Endodermal cell (in vitro differentiated cells): ENCODE measurements at regions not wholly inside any gene's neighbourhood (a gene's known extent, or its start where the extent isn't known, plus 50 kb on each side); places are given as distances from the start of the nearest gene placed in this dataset.
"Not testable (repeated sequence)": the region's sequence is repeated elsewhere in the genome, so short reads cannot be mapped to it uniquely, and the experiment has no call there.

Experiments
- DNase-seq: peaks from one replicate; pipeline ENCODE4 v3.0.0-alpha.2; 2017
- H3K27ac ChIP-seq: 2 replicates; pipeline ENCODE4 v1.5.1; 2013; ENCODE audit warnings: mild to moderate bottlenecking, low read depth, low read length, moderate library complexity
- H3K27me3 ChIP-seq: 2 replicates; pipeline ENCODE4 v1.6.1; 2013; ENCODE audit warnings: mild to moderate bottlenecking, low read length, moderate library complexity; ENCODE audit not compliant: insufficient read depth, control insufficient read depth, poor library complexity, severe bottlenecking
- H3K36me3 ChIP-seq: 2 replicates; pipeline ENCODE4 v1.7.0; 2013; ENCODE audit warnings: mild to moderate bottlenecking, low read length, moderate library complexity; ENCODE audit not compliant: control insufficient read depth, insufficient read depth
- H3K4me1 ChIP-seq: one replicate; pipeline ENCODE4 v1.7.0; 2013; ENCODE audit warnings: low read length; ENCODE audit not compliant: control insufficient read depth, insufficient read depth
- H3K4me3 ChIP-seq: 2 replicates; pipeline ENCODE4 v1.5.1; 2013; ENCODE audit warnings: mild to moderate bottlenecking, low read length, moderate library complexity
- H3K9ac ChIP-seq: 2 replicates; pipeline ENCODE4 v1.6.1; 2013; ENCODE audit warnings: mild to moderate bottlenecking, low read length, moderate library complexity; ENCODE audit not compliant: poor library complexity, severe bottlenecking; ENCODE audit errors: extremely low read depth
- H3K9me3 ChIP-seq: 2 replicates; pipeline ENCODE4 v1.6.1; 2013; ENCODE audit warnings: mild to moderate bottlenecking, low read length, moderate library complexity; ENCODE audit not compliant: control insufficient read depth
- H3K27ac Mint-ChIP-seq: 2 replicates; pipeline ENCODE4 v1.8.0; 2020; ENCODE audit warnings: mixed read lengths
- H3K27me3 Mint-ChIP-seq: 2 replicates; pipeline ENCODE4 v1.8.0; 2021; ENCODE audit warnings: mild to moderate bottlenecking, mixed read lengths; ENCODE audit not compliant: insufficient read depth
- H3K36me3 Mint-ChIP-seq: 2 replicates; pipeline ENCODE4 v1.8.0; 2020; ENCODE audit warnings: low read depth, mixed read lengths
- H3K4me1 Mint-ChIP-seq: 2 replicates; pipeline ENCODE4 v1.8.0; 2020; ENCODE audit warnings: mixed read lengths
- H3K4me3 Mint-ChIP-seq: 2 replicates; pipeline ENCODE4 v1.8.0; 2020; ENCODE audit warnings: mild to moderate bottlenecking, moderate library complexity, mixed read lengths
- H3K9me3 Mint-ChIP-seq: 2 replicates; pipeline ENCODE4 v1.8.0; 2020; ENCODE audit warnings: mild to moderate bottlenecking, mixed read lengths
- CTCF ChIP-seq: fragments of 200-600 bp; sonication (generic); conservative IDR thresholded peaks from 2 replicates; pipeline ENCODE4 v1.5.0; 2021; ENCODE audit warnings: antibody characterized with exemption, mild to moderate bottlenecking
- WGBS, 2 experiments: methylation state at CpG; one replicate each; pipeline versions ENCODE4 v1.1.5 to v1.1.7; 2013; ENCODE audit warnings: missing lambda C conversion rate in 2 of 2, mixed read lengths in 1 of 2; ENCODE audit not compliant: insufficient coverage in 1 of 2, insufficient read length in 1 of 2; 5-methylcytosine and 5-hydroxymethylcytosine counted together

- no peak overlapping the region for H3K4me3 Mint-ChIP-seq
- DNase-seq, result no peak
- peaks cover 2% of the 10 kb centered on the region for H3K9me3 Mint-ChIP-seq
- H3K27ac Mint-ChIP-seq, result no peak overlapping the region
- Histone ChIP-seq H3K36me3 (no peaks in the 10 kb centered on the region), H3K4me1 (no peaks in the 10 kb centered on the region), H3K9me3 (no peaks in the 10 kb centered on the region), H3K27me3 (no peaks in the 10 kb centered on the region), H3K9ac (no peak overlapping the region), H3K27ac (peak overlapping the region; percentile 96), H3K4me3 (no peak overlapping the region)
- peaks cover 7% of the 10 kb centered on the region for H3K4me1 Mint-ChIP-seq
- no peaks in the 10 kb centered on the region for H3K27me3 Mint-ChIP-seq
- H3K36me3 Mint-ChIP-seq, result no peaks in the 10 kb centered on the region
- 49 to 66% methylated on average over 3 to 4 of the region's 4 CpGs for WGBS, 2 experiments
- TF ChIP-seq CTCF, result no peak
Measured at GRCh38 chr3:147298511-147298982, 107.8 kb downstream of the ZIC4 start.

GRCh38 chr3:147297761-147298350 lies 108.5 kb downstream of the ZIC4 start:
- Mint-ChIP-seq H3K27ac (no peak overlapping the region), H3K4me3 (no peak overlapping the region)
- 87 to 90% methylated on average over 3 to 5 of the region's 6 CpGs for WGBS, 2 experiments

GRCh38 chr3:147287370-147287769 lies 119.0 kb downstream of the ZIC4 start:
- WGBS, 2 experiments, result 93 to 96% methylated on average over 3 to 4 of the region's 4 CpGs
- not testable (repeated sequence) for H3K9me3 ChIP-seq, H3K4me3 Mint-ChIP-seq, H3K27me3 Mint-ChIP-seq, DNase-seq, H3K4me1 Mint-ChIP-seq, H3K27me3 ChIP-seq, H3K27ac Mint-ChIP-seq, H3K4me3 ChIP-seq, H3K9me3 Mint-ChIP-seq, H3K36me3 ChIP-seq, H3K4me1 ChIP-seq, H3K27ac ChIP-seq, H3K36me3 Mint-ChIP-seq, H3K9ac ChIP-seq

More at GRCh38 chr3:147297761-147298350, 108.5 kb downstream of the ZIC4 start:
- Histone ChIP-seq H3K9me3 (no peaks in the 10 kb centered on the region), H3K36me3 (no peaks in the 10 kb centered on the region), H3K4me1 (no peaks in the 10 kb centered on the region), H3K9ac (no peak overlapping the region), H3K27ac (peak overlapping the region; percentile 96), H3K4me3 (no peak overlapping the region), H3K27me3 (no peaks in the 10 kb centered on the region)
- Mint-ChIP-seq H3K9me3 (no peaks in the 10 kb centered on the region), H3K36me3 (no peaks in the 10 kb centered on the region), H3K27me3 (no peaks in the 10 kb centered on the region), H3K4me1 (peaks cover 3% of the 10 kb centered on the region)
- TF ChIP-seq CTCF, result peak; percentile 19
- no peak for DNase-seq

- Mint-ChIP-seq H3K36me3 (no peaks in the 10 kb centered on the region), H3K4me3 (no peak overlapping the region), H3K27me3 (no peaks in the 10 kb centered on the region), H3K4me1 (no peaks in the 10 kb centered on the region), H3K9me3 (peaks cover 6% of the 10 kb centered on the region), H3K27ac (no peak overlapping the region)
- WGBS, 2 experiments, result 91 to 100% methylated on average over 1 to 4 of the region's 4 CpGs
- DNase-seq, result peak; percentile 57
- H3K9me3 ChIP-seq, result peaks cover 6% of the 10 kb centered on the region
- no peaks in the 10 kb centered on the region for H3K4me1 ChIP-seq
- no peak overlapping the region for H3K4me3 ChIP-seq
- no peaks in the 10 kb centered on the region for H3K27me3 ChIP-seq
- peak; percentile 32 for TF ChIP-seq CTCF
- no peak overlapping the region for H3K27ac ChIP-seq
- no peaks in the 10 kb centered on the region for H3K36me3 ChIP-seq
- no peak overlapping the region for H3K9ac ChIP-seq
Measured at GRCh38 chr3:147269907-147270306, 136.4 kb downstream of the ZIC4 start.
